ENCODE measurements at regions not wholly inside any gene's neighbourhood (a gene's known extent, or its start where the extent isn't known, plus 50 kb on each side); places are given as distances from the start of the nearest gene placed in this dataset.
"Not testable (repeated sequence)": the region's sequence is repeated elsewhere in the genome, so short reads cannot be mapped to it uniquely, and the experiment has no call there.

DNA sequence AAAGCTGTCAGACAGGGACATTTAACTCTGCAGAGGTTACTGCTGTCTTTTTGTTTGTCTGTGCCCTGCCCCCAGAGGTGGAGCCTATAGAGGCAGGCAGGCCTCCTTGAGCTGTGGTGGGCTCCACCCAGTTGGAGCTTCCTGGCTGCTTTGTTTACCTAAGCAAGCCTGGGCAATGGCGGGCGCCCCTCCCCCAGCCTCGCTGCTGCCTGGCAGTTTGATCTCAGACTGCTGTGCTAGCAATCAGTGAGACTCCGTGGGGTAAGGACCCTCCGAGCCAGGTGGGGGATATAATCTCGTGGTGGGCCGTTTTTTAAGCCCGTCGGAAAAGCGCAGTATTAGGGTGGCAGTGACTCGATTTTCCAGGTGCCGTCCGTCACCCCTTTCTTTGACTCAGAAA is 192.8 kb downstream of the AVL9 start:
- H3K4me1 ChIP-seq (ENCODE audit: control insufficient read depth in 3 of 3, insufficient read depth in 3 of 3, low read length in 3 of 3); H3K9me3 ChIP-seq (ENCODE audit: control insufficient read depth in 3 of 3, low read length in 3 of 3); H3K36me3 ChIP-seq (ENCODE audit: control insufficient read depth in 3 of 3, insufficient read depth in 3 of 3, low read length in 3 of 3): not testable (repeated sequence)

DNA sequence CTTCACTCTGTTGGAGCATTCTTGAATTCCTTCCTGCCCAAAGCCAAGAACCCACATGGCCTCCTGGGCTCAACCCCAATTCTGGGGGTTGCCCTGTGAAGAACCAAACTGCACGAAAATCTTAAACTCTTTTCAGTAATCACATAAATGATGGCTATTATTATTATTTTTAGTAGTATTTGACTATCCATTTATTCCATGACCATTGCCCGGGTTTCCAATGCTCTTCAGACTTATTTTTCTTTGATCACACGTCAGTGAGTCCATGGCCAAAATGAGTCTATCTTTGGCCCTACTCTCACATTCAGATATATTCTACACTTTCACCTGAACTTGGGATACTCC is 185.9 kb downstream of the AVL9 start:
- Histone ChIP-seq H3K9ac (ENCODE audit: low read depth in 1 of 3, low read length in 3 of 3) (no peak overlapping the region), H3K27ac (ENCODE audit: low read depth, low read length) (no peak overlapping the region), H3K4me3 (ENCODE audit: low read length in 3 of 3) (no peak overlapping the region), H3K27me3 (ENCODE audit: control insufficient read depth in 3 of 3, insufficient read depth in 3 of 3, low read length in 3 of 3) (no peaks in the 10 kb centered on the region), H3K9me3 (ENCODE audit: control insufficient read depth in 3 of 3, low read length in 3 of 3) (no peaks in the 10 kb centered on the region), H3K36me3 (ENCODE audit: control insufficient read depth in 3 of 3, insufficient read depth in 3 of 3, low read length in 3 of 3) (peaks cover 0 to 4% (median 2%) of the 10 kb centered on the region in 3 donors), H3K4me1 (ENCODE audit: control insufficient read depth in 3 of 3, insufficient read depth in 3 of 3, low read length in 3 of 3) (no peaks in the 10 kb centered on the region)

More for the DNA sequence above, 192.8 kb downstream of the AVL9 start:
- not testable (repeated sequence) for H3K27ac ChIP-seq (ENCODE audit: low read depth, low read length); H3K27me3 ChIP-seq (ENCODE audit: control insufficient read depth in 3 of 3, insufficient read depth in 3 of 3, low read length in 3 of 3); H3K4me3 ChIP-seq (ENCODE audit: low read length in 3 of 3); H3K9ac ChIP-seq (ENCODE audit: low read depth in 1 of 3, low read length in 3 of 3)

DNA sequence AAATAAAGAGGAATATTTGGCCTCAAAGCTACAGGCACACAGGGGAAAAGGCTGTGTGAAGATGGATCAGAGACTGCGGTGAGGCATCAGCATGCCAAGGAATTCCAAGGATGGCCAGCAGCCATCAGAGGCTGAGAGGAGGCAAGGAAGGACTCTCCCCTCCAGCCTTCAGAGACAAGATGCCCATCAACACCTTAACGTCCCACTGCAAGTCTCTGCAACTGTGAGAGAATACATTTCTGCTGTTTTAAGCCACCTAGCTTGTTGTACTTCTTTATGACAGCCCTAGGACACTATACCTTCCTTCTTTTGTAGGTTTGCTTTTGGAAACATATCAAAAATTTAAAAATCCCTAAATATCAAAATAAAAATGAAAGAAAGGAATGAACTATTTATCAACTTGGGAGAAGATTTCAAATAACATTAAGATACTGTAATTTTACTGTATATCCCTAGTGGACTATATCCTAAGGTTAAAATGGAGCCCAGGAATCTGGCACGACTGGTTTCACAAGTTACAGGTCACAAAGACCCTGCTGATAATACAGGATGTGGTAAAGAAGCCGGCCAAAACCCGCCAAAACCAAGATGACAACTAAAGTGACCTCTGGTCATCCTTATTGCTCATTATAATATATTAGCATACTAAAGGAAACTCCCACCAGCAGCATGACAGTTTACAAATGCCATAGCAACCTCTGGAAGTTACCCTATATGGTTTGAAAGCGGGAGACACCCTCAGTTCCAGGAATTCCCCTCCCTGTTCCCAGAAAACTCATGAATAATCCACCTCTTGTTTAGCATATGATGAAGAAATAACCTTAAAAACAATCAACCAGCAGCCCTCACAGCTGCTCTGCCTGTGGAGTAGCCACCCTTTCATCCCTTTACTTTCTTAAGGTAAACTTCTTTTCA is 185.2 kb downstream of the AVL9 start:
- Histone ChIP-seq H3K27ac (ENCODE audit: low read depth, low read length) (no peak overlapping the region), H3K9me3 (ENCODE audit: control insufficient read depth in 3 of 3, low read length in 3 of 3) (no peaks in the 10 kb centered on the region), H3K4me1 (ENCODE audit: control insufficient read depth in 3 of 3, insufficient read depth in 3 of 3, low read length in 3 of 3) (no peaks in the 10 kb centered on the region), H3K4me3 (ENCODE audit: low read length in 3 of 3) (no peak overlapping the region), H3K36me3 (ENCODE audit: control insufficient read depth in 3 of 3, insufficient read depth in 3 of 3, low read length in 3 of 3) (peaks cover 0 to 4% (median 2%) of the 10 kb centered on the region in 3 donors), H3K9ac (ENCODE audit: low read depth in 1 of 3, low read length in 3 of 3) (no peak overlapping the region), H3K27me3 (ENCODE audit: control insufficient read depth in 3 of 3, insufficient read depth in 3 of 3, low read length in 3 of 3) (no peaks in the 10 kb centered on the region)

DNA sequence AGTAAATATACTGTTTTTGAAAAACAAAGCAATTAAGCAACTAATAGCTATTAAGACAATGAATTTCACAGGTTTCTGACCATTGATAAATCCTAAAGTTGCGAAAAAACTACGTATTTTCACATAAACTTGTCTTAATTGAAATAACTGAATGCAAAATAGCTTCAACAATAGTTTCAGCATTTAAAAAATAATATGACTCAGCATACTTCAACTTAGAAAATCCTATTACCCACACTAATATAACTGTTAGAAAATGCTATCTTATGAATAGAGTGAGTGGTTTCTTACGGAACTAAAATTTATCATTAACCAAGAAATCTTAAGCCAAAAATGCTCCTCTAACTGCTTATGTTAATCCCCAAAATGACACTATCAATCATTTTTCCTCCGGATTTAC is 183.9 kb downstream of the AVL9 start:
- Histone ChIP-seq H3K36me3 (ENCODE audit: control insufficient read depth in 3 of 3, insufficient read depth in 3 of 3, low read length in 3 of 3) (peaks cover 0 to 4% (median 2%) of the 10 kb centered on the region in 3 donors), H3K9ac (ENCODE audit: low read depth in 1 of 3, low read length in 3 of 3) (no peak overlapping the region), H3K27ac (ENCODE audit: low read depth, low read length) (no peak overlapping the region), H3K9me3 (ENCODE audit: control insufficient read depth in 3 of 3, low read length in 3 of 3) (no peaks in the 10 kb centered on the region), H3K4me1 (ENCODE audit: control insufficient read depth in 3 of 3, insufficient read depth in 3 of 3, low read length in 3 of 3) (no peaks in the 10 kb centered on the region), H3K4me3 (ENCODE audit: low read length in 3 of 3) (no peak overlapping the region), H3K27me3 (ENCODE audit: control insufficient read depth in 3 of 3, insufficient read depth in 3 of 3, low read length in 3 of 3) (no peaks in the 10 kb centered on the region)

DNA sequence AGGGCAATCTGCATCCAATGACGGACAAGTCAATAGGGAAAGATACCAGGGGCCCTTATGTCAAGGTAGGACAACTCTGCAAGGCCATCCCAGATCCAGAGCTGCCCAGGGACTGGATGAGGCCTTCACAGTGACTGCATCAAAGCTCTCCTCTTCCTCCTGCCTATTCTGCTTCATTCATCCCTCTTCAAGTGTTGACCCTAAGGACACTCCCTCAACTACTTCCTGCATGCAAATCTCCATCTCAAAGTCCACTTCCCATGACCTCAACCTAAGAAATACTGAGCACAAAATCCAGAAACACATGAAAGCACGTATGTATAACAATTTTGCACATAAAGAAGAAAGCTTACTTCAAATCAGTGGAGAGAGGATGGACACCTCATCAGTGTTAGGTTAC is 182.3 kb downstream of the AVL9 start:
- H3K27me3 ChIP-seq (ENCODE audit: control insufficient read depth in 3 of 3, insufficient read depth in 3 of 3, low read length in 3 of 3) = no peaks in the 10 kb centered on the region
- no peaks in the 10 kb centered on the region for H3K9me3 ChIP-seq (ENCODE audit: control insufficient read depth in 3 of 3, low read length in 3 of 3)
- H3K4me1 ChIP-seq (ENCODE audit: control insufficient read depth in 3 of 3, insufficient read depth in 3 of 3, low read length in 3 of 3) = no peaks in the 10 kb centered on the region
- H3K4me3 ChIP-seq (ENCODE audit: low read length in 3 of 3) = no peak overlapping the region
- H3K9ac ChIP-seq (ENCODE audit: low read depth in 1 of 3, low read length in 3 of 3) = no peak overlapping the region
- H3K36me3 ChIP-seq (ENCODE audit: control insufficient read depth in 3 of 3, insufficient read depth in 3 of 3, low read length in 3 of 3) = peaks cover 0 to 4% (median 2%) of the 10 kb centered on the region in 3 donors
- no peak overlapping the region for H3K27ac ChIP-seq (ENCODE audit: low read depth, low read length)

DNA sequence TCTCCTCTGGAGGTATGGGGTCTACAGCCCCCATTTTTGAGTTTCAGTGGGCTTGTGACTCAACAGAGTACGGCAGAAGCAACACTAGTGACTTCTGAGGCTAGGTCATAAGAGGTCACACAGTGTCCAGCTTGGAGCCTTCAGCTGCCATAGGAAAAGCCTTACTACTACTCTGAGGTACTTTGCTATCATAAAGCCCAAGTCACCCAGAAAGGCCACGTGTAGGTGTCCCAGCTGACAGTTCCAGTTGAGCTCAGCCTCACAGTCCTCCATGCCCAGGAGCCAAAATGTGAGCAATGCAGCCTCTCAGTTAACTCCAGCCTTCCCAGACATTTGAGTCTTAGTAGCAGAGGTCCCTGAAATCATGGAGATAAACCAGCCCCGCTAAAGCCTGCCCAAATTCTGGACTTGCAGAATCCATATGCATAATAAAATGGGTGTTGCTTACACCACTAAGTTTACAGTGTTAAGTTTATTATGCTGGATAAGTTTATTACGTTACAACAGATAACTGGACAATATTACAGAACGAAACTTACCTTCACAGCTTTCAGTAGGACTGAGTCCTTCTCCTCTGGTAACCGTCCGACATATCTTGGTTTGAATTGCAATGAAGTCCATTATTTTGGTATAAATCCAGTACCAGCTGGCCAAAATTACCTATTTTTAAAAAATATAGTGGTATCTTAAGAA is 181.1 kb downstream of the AVL9 start:
- Histone ChIP-seq H3K27ac (ENCODE audit: low read depth, low read length) (no peak overlapping the region), H3K9ac (ENCODE audit: low read depth in 1 of 3, low read length in 3 of 3) (no peak overlapping the region), H3K9me3 (ENCODE audit: control insufficient read depth in 3 of 3, low read length in 3 of 3) (no peaks in the 10 kb centered on the region), H3K36me3 (ENCODE audit: control insufficient read depth in 3 of 3, insufficient read depth in 3 of 3, low read length in 3 of 3) (peaks cover 0 to 4% (median 2%) of the 10 kb centered on the region in 3 donors), H3K27me3 (ENCODE audit: control insufficient read depth in 3 of 3, insufficient read depth in 3 of 3, low read length in 3 of 3) (no peaks in the 10 kb centered on the region), H3K4me3 (ENCODE audit: low read length in 3 of 3) (no peak overlapping the region), H3K4me1 (ENCODE audit: control insufficient read depth in 3 of 3, insufficient read depth in 3 of 3, low read length in 3 of 3) (no peaks in the 10 kb centered on the region)

DNA sequence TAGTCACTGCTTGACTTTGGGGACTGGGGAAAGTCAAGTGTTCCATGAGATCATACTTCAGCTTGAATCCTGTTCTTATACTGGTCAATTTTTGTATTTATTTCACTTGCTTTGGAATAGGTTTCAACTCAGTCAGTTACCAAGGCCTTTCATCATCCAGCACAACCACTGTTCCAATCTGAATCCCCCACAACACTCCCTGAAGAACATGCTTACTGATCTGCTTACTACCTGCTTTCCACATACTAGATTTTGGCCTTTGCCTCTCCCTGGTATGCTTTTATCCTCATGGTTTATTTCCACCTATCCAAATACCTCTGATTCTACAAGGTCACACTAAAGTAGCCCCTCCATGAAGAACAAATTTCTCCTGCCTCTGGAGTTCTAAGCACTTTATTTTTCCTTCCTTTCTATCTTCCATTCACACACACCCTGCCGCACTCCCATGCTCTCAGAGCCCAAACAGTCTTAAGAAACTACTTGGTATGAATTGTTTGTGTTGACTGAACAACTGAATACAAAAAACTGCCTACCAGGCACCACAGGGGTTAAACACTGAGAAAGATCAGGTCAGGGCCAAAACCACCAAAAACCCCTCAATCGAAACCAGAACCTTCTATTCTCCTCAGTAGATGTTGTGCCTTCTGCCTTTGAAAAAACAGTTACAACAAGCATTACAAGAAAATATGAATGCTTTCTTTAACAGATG is 178.1 kb downstream of the AVL9 start:
- Histone ChIP-seq H3K9ac (ENCODE audit: low read depth in 1 of 3, low read length in 3 of 3) (no peak overlapping the region), H3K36me3 (ENCODE audit: control insufficient read depth in 3 of 3, insufficient read depth in 3 of 3, low read length in 3 of 3) (peaks cover 0 to 4% (median 2%) of the 10 kb centered on the region in 3 donors), H3K27me3 (ENCODE audit: control insufficient read depth in 3 of 3, insufficient read depth in 3 of 3, low read length in 3 of 3) (no peaks in the 10 kb centered on the region), H3K4me3 (ENCODE audit: low read length in 3 of 3) (no peak overlapping the region), H3K27ac (ENCODE audit: low read depth, low read length) (no peak overlapping the region), H3K9me3 (ENCODE audit: control insufficient read depth in 3 of 3, low read length in 3 of 3) (no peaks in the 10 kb centered on the region), H3K4me1 (ENCODE audit: control insufficient read depth in 3 of 3, insufficient read depth in 3 of 3, low read length in 3 of 3) (peaks cover 0 to 8% (median 0%) of the 10 kb centered on the region in 3 donors)

DNA sequence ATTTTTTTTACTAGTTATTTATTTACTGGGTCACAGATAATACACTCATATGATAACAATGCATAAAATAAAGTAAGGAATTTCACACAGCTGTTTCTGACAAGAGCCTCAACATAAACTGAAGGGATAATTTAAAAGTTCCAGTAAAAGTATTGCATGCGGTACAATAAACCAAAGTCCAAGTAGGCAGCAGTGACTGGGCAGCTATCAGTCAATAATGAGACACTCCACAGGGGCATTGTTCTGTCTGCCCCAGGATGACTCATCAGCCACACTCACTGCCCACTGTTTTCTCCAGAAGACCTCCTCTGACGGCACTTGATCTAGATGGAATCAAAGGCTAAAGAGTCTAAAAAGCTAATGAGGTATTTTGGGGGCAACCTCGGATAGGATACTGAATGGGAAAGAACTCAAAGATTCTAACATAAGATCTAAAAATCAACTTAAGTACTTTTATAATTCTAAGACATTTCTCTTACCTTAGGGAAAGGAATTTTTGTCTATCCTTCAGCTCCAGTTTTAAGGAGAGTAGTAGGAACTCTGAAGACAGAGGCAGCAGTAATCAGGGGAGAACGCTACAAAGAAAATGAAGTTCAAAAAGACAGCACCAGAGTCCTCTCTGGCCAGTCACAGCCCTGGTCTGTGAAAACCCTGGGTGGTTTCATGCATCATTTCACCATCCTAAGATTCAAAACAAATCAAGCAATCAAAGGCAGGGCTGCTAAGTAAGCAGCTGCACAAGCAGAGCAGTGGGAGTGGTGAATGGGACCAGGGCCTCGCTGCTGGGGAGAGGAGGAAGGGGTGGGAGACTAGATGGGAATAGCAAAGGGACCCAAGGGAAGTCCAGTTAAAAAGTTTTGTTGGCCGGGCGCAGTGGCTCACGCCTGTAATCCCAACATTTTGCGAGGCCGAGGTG is 175.1 kb downstream of the AVL9 start:
- H3K27ac ChIP-seq (ENCODE audit: low read depth, low read length) = no peak overlapping the region
- H3K27me3 ChIP-seq (ENCODE audit: control insufficient read depth in 3 of 3, insufficient read depth in 3 of 3, low read length in 3 of 3) = no peaks in the 10 kb centered on the region
- no peaks in the 10 kb centered on the region for H3K9me3 ChIP-seq (ENCODE audit: control insufficient read depth in 3 of 3, low read length in 3 of 3)
- no peak overlapping the region for H3K9ac ChIP-seq (ENCODE audit: low read depth in 1 of 3, low read length in 3 of 3)
- H3K4me1 ChIP-seq (ENCODE audit: control insufficient read depth in 3 of 3, insufficient read depth in 3 of 3, low read length in 3 of 3) = peaks cover 0 to 8% (median 0%) of the 10 kb centered on the region in 3 donors
- H3K4me3 ChIP-seq (ENCODE audit: low read length in 3 of 3) = no peak overlapping the region
- no peaks in the 10 kb centered on the region for H3K36me3 ChIP-seq (ENCODE audit: control insufficient read depth in 3 of 3, insufficient read depth in 3 of 3, low read length in 3 of 3)

DNA sequence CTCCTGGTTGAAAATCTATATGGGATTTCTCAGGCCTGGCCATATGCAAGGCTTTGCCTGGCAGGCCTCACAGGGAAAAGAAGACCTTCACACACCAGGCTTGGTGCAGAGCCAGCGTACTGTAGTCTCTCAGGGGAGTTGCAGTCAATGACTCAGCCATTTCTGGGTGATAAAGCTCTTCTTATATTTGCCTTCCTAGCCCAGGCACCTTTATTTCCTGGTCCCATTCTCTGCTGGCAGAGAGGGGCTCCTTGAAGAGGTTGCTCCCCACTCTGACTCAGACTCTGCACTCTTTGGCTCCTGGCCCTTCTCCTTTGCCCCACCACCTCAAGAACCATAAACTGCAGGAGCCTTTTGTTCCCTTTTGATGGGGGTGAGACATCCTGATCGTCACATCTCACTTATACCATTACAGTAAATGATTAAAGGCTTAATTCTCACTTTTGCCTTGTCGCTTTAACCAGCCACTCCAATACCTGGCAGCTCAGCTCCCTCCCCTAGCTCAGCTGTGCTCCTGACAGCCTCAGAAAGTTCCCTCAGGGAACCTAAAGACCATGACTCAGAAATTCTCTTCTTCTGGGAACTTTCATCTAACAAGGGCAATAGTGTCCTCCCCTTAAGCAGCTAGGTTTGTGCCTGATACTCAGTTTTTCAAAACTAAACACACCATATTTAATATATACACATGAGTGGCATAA is 174.0 kb downstream of the AVL9 start:
- H3K4me3 ChIP-seq (ENCODE audit: low read length in 3 of 3); H3K36me3 ChIP-seq (ENCODE audit: control insufficient read depth in 3 of 3, insufficient read depth in 3 of 3, low read length in 3 of 3); H3K9ac ChIP-seq (ENCODE audit: low read depth in 1 of 3, low read length in 3 of 3); H3K4me1 ChIP-seq (ENCODE audit: control insufficient read depth in 3 of 3, insufficient read depth in 3 of 3, low read length in 3 of 3); H3K27ac ChIP-seq (ENCODE audit: low read depth, low read length); H3K9me3 ChIP-seq (ENCODE audit: control insufficient read depth in 3 of 3, low read length in 3 of 3); H3K27me3 ChIP-seq (ENCODE audit: control insufficient read depth in 3 of 3, insufficient read depth in 3 of 3, low read length in 3 of 3): not testable (repeated sequence)
